GM19372 (cell line): ENCODE measurements at regions not wholly inside any gene's neighbourhood (a gene's known extent, or its start where the extent isn't known, plus 50 kb on each side); places are given as distances from the start of the nearest gene placed in this dataset.
"Not testable (repeated sequence)": the region's sequence is repeated elsewhere in the genome, so short reads cannot be mapped to it uniquely, and the experiment has no call there.

Experiments used
- ATAC-seq: cut with Tn5 transposase; IDR thresholded peaks from one replicate; pipeline ENCODE4 v1.9.1; 2021; ENCODE audit warnings: mild to moderate bottlenecking, low read depth, moderate library complexity; ENCODE audit not compliant: unreplicated experiment

- not testable (repeated sequence) for ATAC-seq
These were observed 316.7 kb downstream of the BCL2L11 start for GRCh38 chr2:111437288-111437990.

GRCh38 chr2:111438161-111438560 lies 317.4 kb downstream of the BCL2L11 start:
- not testable (repeated sequence) for ATAC-seq

- not testable (repeated sequence) for ATAC-seq
These were observed 318.5 kb downstream of the BCL2L11 start for GRCh38 chr2:111439237-111439636.

GRCh38 chr2:111441614-111442013 lies 320.9 kb downstream of the BCL2L11 start:
- not testable (repeated sequence) for ATAC-seq

- ATAC-seq = not testable (repeated sequence)
These were observed 322.2 kb downstream of the BCL2L11 start for GRCh38 chr2:111442767-111443454.

GRCh38 chr2:111444516-111444915 lies 323.8 kb downstream of the BCL2L11 start:
- ATAC-seq = not testable (repeated sequence)

- ATAC-seq = not testable (repeated sequence)
These were observed 324.6 kb downstream of the BCL2L11 start for GRCh38 chr2:111445191-111445929.

- ATAC-seq = not testable (repeated sequence)
These were observed 325.2 kb downstream of the BCL2L11 start for GRCh38 chr2:111445941-111446340.

- ATAC-seq = not testable (repeated sequence)
These were observed 326.8 kb downstream of the BCL2L11 start for GRCh38 chr2:111447482-111447881.

- not testable (repeated sequence) for ATAC-seq
These were observed 328.1 kb downstream of the BCL2L11 start for GRCh38 chr2:111448796-111449195.

GRCh38 chr2:111450526-111450925 lies 329.8 kb downstream of the BCL2L11 start:
- ATAC-seq = not testable (repeated sequence)

- ATAC-seq = not testable (repeated sequence)
These were observed 331.0 kb downstream of the BCL2L11 start for GRCh38 chr2:111451692-111452199.

GRCh38 chr2:111452208-111452607 lies 331.5 kb downstream of the BCL2L11 start:
- not testable (repeated sequence) for ATAC-seq

- ATAC-seq = not testable (repeated sequence)
These were observed 332.6 kb downstream of the BCL2L11 start for GRCh38 chr2:111453308-111453707.

GRCh38 chr2:111453816-111454215 lies 333.1 kb downstream of the BCL2L11 start:
- ATAC-seq = not testable (repeated sequence)

- peak; percentile 93 for ATAC-seq
These were observed 333.7 kb downstream of the BCL2L11 start for GRCh38 chr2:111454404-111454803.

GRCh38 chr2:111455016-111456015 lies 334.6 kb downstream of the BCL2L11 start:
- ATAC-seq = not testable (repeated sequence)

GRCh38 chr2:111457191-111457590 lies 336.5 kb downstream of the BCL2L11 start:
- ATAC-seq = not testable (repeated sequence)

GRCh38 chr2:111460901-111461300 lies 340.2 kb downstream of the BCL2L11 start:
- not testable (repeated sequence) for ATAC-seq

- not testable (repeated sequence) for ATAC-seq
These were observed 341.1 kb downstream of the BCL2L11 start for GRCh38 chr2:111461831-111462230.
